ENCODE measurements at regions not wholly inside any gene's neighbourhood (a gene's known extent, or its start where the extent isn't known, plus 50 kb on each side); places are given as distances from the start of the nearest gene placed in this dataset.
"Not testable (repeated sequence)": the region's sequence is repeated elsewhere in the genome, so short reads cannot be mapped to it uniquely, and the experiment has no call there.

DNA sequence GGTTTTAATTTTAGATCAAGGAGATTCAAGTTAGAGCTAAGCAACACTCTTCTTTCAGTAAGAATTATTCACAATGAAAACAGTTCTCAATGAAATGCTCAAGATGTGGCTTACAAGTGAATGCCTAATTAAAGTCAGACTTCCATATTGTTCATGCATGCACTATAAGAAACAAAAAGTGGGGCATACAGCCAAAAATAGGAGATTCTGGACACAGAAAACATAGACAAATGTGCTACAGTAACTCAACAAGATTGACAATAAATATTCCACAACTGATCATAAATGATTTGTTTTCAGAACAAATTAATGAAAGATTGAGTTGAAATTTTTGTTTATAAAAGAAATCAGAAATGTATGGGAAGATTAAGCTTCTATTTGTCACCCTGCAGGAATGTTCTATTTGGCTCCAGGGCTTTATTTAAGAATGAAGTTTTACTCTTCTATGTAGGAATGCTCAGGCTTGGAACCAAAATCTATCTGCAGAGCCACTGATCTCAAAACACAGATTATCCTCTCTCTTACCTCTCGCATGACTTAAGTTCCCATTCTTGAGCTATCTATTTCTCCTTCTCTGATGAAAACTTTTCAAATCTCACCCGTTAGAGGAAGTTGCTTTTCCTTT is 89.0 kb upstream of the PIP4K2A start:
- Mint-ChIP-seq H3K4me3 (no peak overlapping the region), H3K27ac (no peak overlapping the region), H3K9me3 (no peaks in the 10 kb centered on the region), H3K4me1 (peaks cover 0 to 4% of the 10 kb centered on the region in 2 donors), H3K36me3 (no peaks in the 10 kb centered on the region), H3K27me3 (ENCODE audit: low read depth in 2 of 2) (peaks cover 6 to 13% of the 10 kb centered on the region in 2 donors)
- DNase-seq (no peak), ATAC-seq (no peak)
- intact Hi-C loops (cut with micrococcal nuclease) = no loop called here
- WGBS (ENCODE audit: insufficient coverage) = 64% methylated on average over 2 of the region's 2 CpGs
- no peaks in the 10 kb centered on the region for H3K4me1 ChIP-seq (ENCODE audit: control insufficient read depth, insufficient read depth, low read length)
- TF ChIP-seq, protein P1, sequence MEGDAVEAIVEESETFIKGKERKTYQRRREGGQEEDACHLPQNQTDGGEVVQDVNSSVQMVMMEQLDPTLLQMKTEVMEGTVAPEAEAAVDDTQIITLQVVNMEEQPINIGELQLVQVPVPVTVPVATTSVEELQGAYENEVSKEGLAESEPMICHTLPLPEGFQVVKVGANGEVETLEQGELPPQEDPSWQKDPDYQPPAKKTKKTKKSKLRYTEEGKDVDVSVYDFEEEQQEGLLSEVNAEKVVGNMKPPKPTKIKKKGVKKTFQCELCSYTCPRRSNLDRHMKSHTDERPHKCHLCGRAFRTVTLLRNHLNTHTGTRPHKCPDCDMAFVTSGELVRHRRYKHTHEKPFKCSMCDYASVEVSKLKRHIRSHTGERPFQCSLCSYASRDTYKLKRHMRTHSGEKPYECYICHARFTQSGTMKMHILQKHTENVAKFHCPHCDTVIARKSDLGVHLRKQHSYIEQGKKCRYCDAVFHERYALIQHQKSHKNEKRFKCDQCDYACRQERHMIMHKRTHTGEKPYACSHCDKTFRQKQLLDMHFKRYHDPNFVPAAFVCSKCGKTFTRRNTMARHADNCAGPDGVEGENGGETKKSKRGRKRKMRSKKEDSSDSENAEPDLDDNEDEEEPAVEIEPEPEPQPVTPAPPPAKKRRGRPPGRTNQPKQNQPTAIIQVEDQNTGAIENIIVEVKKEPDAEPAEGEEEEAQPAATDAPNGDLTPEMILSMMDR (IDR thresholded peaks at IDR 0.05) = no peak
- no peak overlapping the region for H3K27ac ChIP-seq (ENCODE audit: low read length)
- H3K9me3 ChIP-seq (ENCODE audit: control insufficient read depth, insufficient read depth, low read length) = no peaks in the 10 kb centered on the region
- no peaks in the 10 kb centered on the region for H3K36me3 ChIP-seq (ENCODE audit: control insufficient read depth, insufficient read depth, low read length)
- H3K4me3 ChIP-seq (ENCODE audit: low read length) = no peak overlapping the region
- no peaks in the 10 kb centered on the region for H3K27me3 ChIP-seq (ENCODE audit: control insufficient read depth, insufficient read depth, low read length)

DNA sequence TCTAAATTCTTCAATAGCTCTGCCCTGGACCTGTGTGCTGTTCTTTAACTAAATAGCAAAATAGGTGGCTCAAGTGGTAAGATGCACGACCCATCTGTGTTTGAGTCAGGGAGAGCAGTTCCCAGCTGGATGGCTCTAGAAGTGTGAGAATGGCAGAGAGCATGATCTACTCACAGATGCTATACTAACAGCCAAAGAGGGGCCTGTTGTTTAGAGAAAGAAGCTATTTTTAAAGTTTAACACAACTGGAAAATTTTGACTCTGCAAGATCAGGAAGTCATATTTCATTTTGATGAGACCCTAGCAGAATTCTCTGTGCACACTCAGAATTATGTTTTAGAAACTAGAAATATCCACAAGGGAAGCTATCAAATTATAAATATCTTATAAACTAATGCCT is 87.4 kb upstream of the PIP4K2A start:
- 57% methylated on average over 1 of the region's 1 CpG for WGBS (ENCODE audit: insufficient coverage)
- TF ChIP-seq, protein P1 (IDR thresholded peaks at IDR 0.05) = no peak
- H3K27me3 ChIP-seq (ENCODE audit: control insufficient read depth, insufficient read depth, low read length) = no peaks in the 10 kb centered on the region
- no peak for ATAC-seq
- no peak overlapping the region for H3K27ac ChIP-seq (ENCODE audit: low read length)
- no peaks in the 10 kb centered on the region for H3K9me3 Mint-ChIP-seq
- H3K36me3 Mint-ChIP-seq = no peaks in the 10 kb centered on the region
- H3K36me3 ChIP-seq (ENCODE audit: control insufficient read depth, insufficient read depth, low read length) = no peaks in the 10 kb centered on the region
- H3K27ac Mint-ChIP-seq = no peak overlapping the region
- no peaks in the 10 kb centered on the region for H3K4me1 ChIP-seq (ENCODE audit: control insufficient read depth, insufficient read depth, low read length)
- peaks cover 3 to 13% of the 10 kb centered on the region in 2 donors for H3K27me3 Mint-ChIP-seq (ENCODE audit: low read depth in 2 of 2)
- H3K4me1 Mint-ChIP-seq = peaks cover 0 to 4% of the 10 kb centered on the region in 2 donors
- no peak overlapping the region for H3K4me3 ChIP-seq (ENCODE audit: low read length)
- H3K4me3 Mint-ChIP-seq = no peak overlapping the region
- H3K9me3 ChIP-seq (ENCODE audit: control insufficient read depth, insufficient read depth, low read length) = no peaks in the 10 kb centered on the region
- DNase-seq = no peak
- intact Hi-C loops (cut with micrococcal nuclease) = no loop called here

DNA sequence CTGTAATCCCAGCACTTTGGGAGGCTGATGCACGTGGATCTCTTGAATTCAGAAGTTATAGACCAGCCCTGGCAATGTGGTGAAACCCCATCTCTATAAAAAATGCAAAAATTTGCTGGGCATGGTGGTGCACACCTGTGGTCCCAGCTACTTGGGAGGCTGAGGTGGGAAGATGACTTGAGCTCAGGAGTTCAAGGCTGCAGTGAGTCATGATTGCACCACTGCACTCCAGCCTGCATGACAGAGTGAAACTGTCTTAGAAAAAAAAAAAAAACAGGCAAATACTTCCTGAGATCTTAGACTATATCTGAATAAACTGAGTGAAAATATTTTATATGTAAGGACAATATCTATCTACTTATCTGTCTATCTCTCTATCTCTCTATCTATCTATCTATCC is 83.4 kb upstream of the PIP4K2A start:
- H3K4me1 Mint-ChIP-seq; ATAC-seq; H3K4me1 ChIP-seq (ENCODE audit: control insufficient read depth, insufficient read depth, low read length); H3K36me3 ChIP-seq (ENCODE audit: control insufficient read depth, insufficient read depth, low read length); H3K9me3 Mint-ChIP-seq; H3K9me3 ChIP-seq (ENCODE audit: control insufficient read depth, insufficient read depth, low read length); H3K27ac Mint-ChIP-seq; intact Hi-C loops (cut with micrococcal nuclease); H3K27me3 ChIP-seq (ENCODE audit: control insufficient read depth, insufficient read depth, low read length); H3K4me3 Mint-ChIP-seq; H3K4me3 ChIP-seq (ENCODE audit: low read length); DNase-seq; H3K27ac ChIP-seq (ENCODE audit: low read length); H3K36me3 Mint-ChIP-seq: not testable (repeated sequence)
- peaks cover 16 to 24% of the 10 kb centered on the region in 2 donors for H3K27me3 Mint-ChIP-seq (ENCODE audit: low read depth in 2 of 2)
- WGBS (ENCODE audit: insufficient coverage) = 73% methylated on average over 1 of the region's 1 CpG

DNA sequence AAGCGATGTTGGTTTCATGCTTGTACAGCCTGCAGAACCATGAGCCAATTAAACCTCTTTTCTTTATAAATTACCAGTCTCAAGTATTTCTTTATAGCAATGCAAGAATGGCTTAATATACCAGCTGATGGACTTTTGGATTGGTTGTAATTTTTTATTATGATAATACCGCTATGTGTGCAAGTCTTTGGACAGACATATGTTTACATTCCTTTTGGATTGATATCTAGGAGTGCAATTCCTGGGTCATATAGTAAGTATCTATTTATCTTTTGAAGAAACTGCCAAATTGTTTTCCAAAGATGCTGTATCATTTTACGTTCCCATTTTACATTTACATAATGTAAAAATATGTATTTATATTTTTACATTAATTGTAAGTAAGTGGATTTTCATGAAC is 81.2 kb upstream of the PIP4K2A start:
- H3K9me3 Mint-ChIP-seq = no peaks in the 10 kb centered on the region
- H3K4me1 ChIP-seq (ENCODE audit: control insufficient read depth, insufficient read depth, low read length) = no peaks in the 10 kb centered on the region
- H3K36me3 ChIP-seq (ENCODE audit: control insufficient read depth, insufficient read depth, low read length) = no peaks in the 10 kb centered on the region
- WGBS (ENCODE audit: insufficient coverage) = 90% methylated on average over 1 of the region's 3 CpGs
- H3K9me3 ChIP-seq (ENCODE audit: control insufficient read depth, insufficient read depth, low read length) = no peaks in the 10 kb centered on the region
- H3K36me3 Mint-ChIP-seq = no peaks in the 10 kb centered on the region
- H3K27ac Mint-ChIP-seq = no peak overlapping the region
- no peaks in the 10 kb centered on the region for H3K4me1 Mint-ChIP-seq
- TF ChIP-seq, protein P1 (IDR thresholded peaks at IDR 0.05) = no peak
- H3K27me3 ChIP-seq (ENCODE audit: control insufficient read depth, insufficient read depth, low read length) = no peaks in the 10 kb centered on the region
- intact Hi-C loops (cut with micrococcal nuclease) = no loop called here
- no peak for DNase-seq
- no peak overlapping the region for H3K4me3 Mint-ChIP-seq
- H3K27ac ChIP-seq (ENCODE audit: low read length) = no peak overlapping the region
- peaks cover 16 to 24% of the 10 kb centered on the region in 2 donors for H3K27me3 Mint-ChIP-seq (ENCODE audit: low read depth in 2 of 2)
- H3K4me3 ChIP-seq (ENCODE audit: low read length) = no peak overlapping the region
- no peak for ATAC-seq
